ENCODE measurements at regions not wholly inside any gene's neighbourhood (a gene's known extent, or its start where the extent isn't known, plus 50 kb on each side); places are given as distances from the start of the nearest gene placed in this dataset.

DNA sequence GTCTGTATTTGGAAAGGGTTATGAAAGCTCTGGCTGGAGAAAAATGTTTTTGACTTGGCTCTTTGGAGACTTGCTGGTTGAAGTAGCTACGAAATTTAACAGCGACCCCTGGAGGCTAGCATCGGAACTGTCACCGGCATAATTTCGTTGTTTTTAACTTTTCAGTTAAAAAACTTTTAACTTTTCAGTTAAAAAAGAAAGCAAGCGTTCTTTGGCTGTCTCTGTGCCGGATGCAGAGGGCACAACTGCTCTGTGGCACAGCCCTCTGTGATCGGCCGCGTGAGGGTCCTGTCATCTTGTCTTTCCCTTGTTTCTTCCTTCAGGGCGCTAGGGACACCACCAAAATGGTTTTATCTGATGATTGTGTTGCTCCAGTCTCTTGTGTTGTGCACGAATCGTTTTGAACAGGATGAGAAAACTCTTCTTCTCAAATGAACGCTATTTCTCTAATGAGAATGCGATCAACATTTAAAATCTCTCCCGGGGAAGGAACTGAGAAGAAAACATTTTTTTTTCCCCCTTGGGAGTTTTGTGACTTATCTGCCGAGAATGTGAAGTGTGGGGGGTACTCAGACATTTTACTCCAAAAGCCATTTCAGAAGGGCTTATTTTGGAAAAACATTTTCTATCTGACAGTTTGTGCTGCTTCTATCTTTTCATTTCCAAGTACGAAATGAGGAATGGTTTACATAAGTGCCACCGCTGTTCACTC, 57.1 kb downstream of the ADCYAP1 start:
- no peak for TF ChIP-seq POLR2AphosphoS5 (IDR thresholded peaks at IDR 0.05; ENCODE audit: borderline replicate concordance, low read depth, low read length)
- TF ChIP-seq FOXP2 (optimal IDR thresholded peaks at IDR 0.05; ENCODE audit: control extremely low read depth, extremely low read length, insufficient read depth), result no peak
